ENCODE measurements at regions not wholly inside any gene's neighbourhood (a gene's known extent, or its start where the extent isn't known, plus 50 kb on each side); places are given as distances from the start of the nearest gene placed in this dataset.

GRCh38 chr21:14716761-14717396 lies 170.8 kb upstream of the SAMSN1 start:
- DNase-seq, result no peak

GRCh38 chr21:14713109-14713508 lies 167.0 kb upstream of the SAMSN1 start:
- no peak for DNase-seq

GRCh38 chr21:14712121-14712715 lies 166.1 kb upstream of the SAMSN1 start:
- DNase-seq, result no peak

- no peak for DNase-seq
Observed at GRCh38 chr21:14711287-14711686, 165.2 kb upstream of the SAMSN1 start.

GRCh38 chr21:14707511-14708020 lies 161.5 kb upstream of the SAMSN1 start:
- DNase-seq, result no peak

GRCh38 chr21:14706712-14707510 lies 160.8 kb upstream of the SAMSN1 start:
- DNase-seq, result no peak

- no peak for DNase-seq
Observed at GRCh38 chr21:14699433-14700407, 153.6 kb upstream of the SAMSN1 start.

- no peak for DNase-seq
Observed at GRCh38 chr21:14697769-14698168, 151.7 kb upstream of the SAMSN1 start.

GRCh38 chr21:14694817-14695216 lies 148.7 kb upstream of the SAMSN1 start:
- DNase-seq, result no peak

GRCh38 chr21:14693997-14694396 lies 147.9 kb upstream of the SAMSN1 start:
- no peak for DNase-seq

GRCh38 chr21:14691914-14692313 lies 145.8 kb upstream of the SAMSN1 start:
- DNase-seq, result no peak

- DNase-seq, result no peak
Observed at GRCh38 chr21:14690886-14691285, 144.8 kb upstream of the SAMSN1 start.

GRCh38 chr21:14688936-14689335 lies 142.8 kb upstream of the SAMSN1 start:
- DNase-seq, result no peak

GRCh38 chr21:14688412-14688811 lies 142.3 kb upstream of the SAMSN1 start:
- DNase-seq, result no peak

GRCh38 chr21:14687268-14687625 lies 141.1 kb upstream of the SAMSN1 start:
- no peak for DNase-seq

GRCh38 chr21:14686466-14687267 lies 140.6 kb upstream of the SAMSN1 start:
- DNase-seq, result no peak

- DNase-seq, result no peak
Observed at GRCh38 chr21:14685568-14685967, 139.5 kb upstream of the SAMSN1 start.

- DNase-seq, result no peak
Observed at GRCh38 chr21:14684071-14684470, 138.0 kb upstream of the SAMSN1 start.

- DNase-seq, result no peak
Observed at GRCh38 chr21:14683063-14683462, 136.9 kb upstream of the SAMSN1 start.

GRCh38 chr21:14678973-14679574 lies 133.0 kb upstream of the SAMSN1 start:
- DNase-seq, result no peak

GRCh38 chr21:14677639-14678179 lies 131.6 kb upstream of the SAMSN1 start:
- DNase-seq, result no peak
